ENCODE measurements at regions not wholly inside any gene's neighbourhood (a gene's known extent, or its start where the extent isn't known, plus 50 kb on each side); places are given as distances from the start of the nearest gene placed in this dataset.

GRCh38 chr14:38838049-38838978 is 264.7 kb downstream of the SEC23A start:
- no peak for TF ChIP-seq CTCF (IDR thresholded peaks at IDR 0.05)
- ATAC-seq (ENCODE audit: poor library complexity): no peak
- ChIA-PET CTCF (interaction anchor here (0.9 kb wide), 1 partner anchor 10 kb away, joined by 4 read pairs; no protein-coding TSS in a partner anchor), POLR2A (no interaction called here)
- H3K36me3 Mint-ChIP-seq (ENCODE audit: low read depth): no peaks in the 10 kb centered on the region
- no peaks in the 10 kb centered on the region for H3K4me1 ChIP-seq (ENCODE audit: insufficient read depth, low read length)
- intact Hi-C loops (cut with DNase I, micrococcal nuclease): no loop called here
- no peaks in the 10 kb centered on the region for H3K27me3 Mint-ChIP-seq
- H3K4me3 ChIP-seq (ENCODE audit: low read length): no peak overlapping the region
- no peak overlapping the region for H3K27ac Mint-ChIP-seq
- no peak overlapping the region for H3K4me3 Mint-ChIP-seq
- H3K4me1 Mint-ChIP-seq (ENCODE audit: low read depth): no peaks in the 10 kb centered on the region
- H3K36me3 ChIP-seq (ENCODE audit: insufficient read depth, low read length): no peaks in the 10 kb centered on the region
- peaks cover 0 to 3% of the 10 kb centered on the region in 2 experiments for H3K9me3 ChIP-seq (ENCODE audit: control insufficient read depth in 1 of 2, insufficient read depth in 1 of 2, low read length in 2 of 2)
- H3K27ac ChIP-seq (ENCODE audit: low read depth in 1 of 2, low read length in 2 of 2): no peak overlapping the region
- H3K27me3 ChIP-seq (ENCODE audit: control insufficient read depth in 1 of 2, insufficient read depth in 2 of 2, low read length in 2 of 2): no peaks in the 10 kb centered on the region
- no peak for DNase-seq
- no peaks in the 10 kb centered on the region for H3K9me3 Mint-ChIP-seq

- intact Hi-C loops (cut with DNase I, micrococcal nuclease): no loop called here
- CTCF ChIA-PET: no interaction called here
- no peaks in the 10 kb centered on the region for H3K4me1 ChIP-seq (ENCODE audit: insufficient read depth, low read length)
- POLR2A ChIA-PET: no interaction called here
- Mint-ChIP-seq H3K36me3 (ENCODE audit: low read depth) (no peaks in the 10 kb centered on the region), H3K4me3 (no peak overlapping the region), H3K9me3 (no peaks in the 10 kb centered on the region), H3K27ac (no peak overlapping the region), H3K4me1 (ENCODE audit: low read depth) (no peaks in the 10 kb centered on the region), H3K27me3 (no peaks in the 10 kb centered on the region)
- H3K27me3 ChIP-seq (ENCODE audit: control insufficient read depth in 1 of 2, insufficient read depth in 2 of 2, low read length in 2 of 2): no peaks in the 10 kb centered on the region
- no peak overlapping the region for H3K27ac ChIP-seq (ENCODE audit: low read depth in 1 of 2, low read length in 2 of 2)
- peaks cover 0 to 3% of the 10 kb centered on the region in 2 experiments for H3K9me3 ChIP-seq (ENCODE audit: control insufficient read depth in 1 of 2, insufficient read depth in 1 of 2, low read length in 2 of 2)
- TF ChIP-seq CTCF (IDR thresholded peaks at IDR 0.05): no peak
- no peak for DNase-seq
- H3K4me3 ChIP-seq (ENCODE audit: low read length): no peak overlapping the region
- ATAC-seq (ENCODE audit: poor library complexity): no peak
- H3K36me3 ChIP-seq (ENCODE audit: insufficient read depth, low read length): no peaks in the 10 kb centered on the region
These were observed 265.5 kb downstream of the SEC23A start for GRCh38 chr14:38837343-38838048.

DNA sequence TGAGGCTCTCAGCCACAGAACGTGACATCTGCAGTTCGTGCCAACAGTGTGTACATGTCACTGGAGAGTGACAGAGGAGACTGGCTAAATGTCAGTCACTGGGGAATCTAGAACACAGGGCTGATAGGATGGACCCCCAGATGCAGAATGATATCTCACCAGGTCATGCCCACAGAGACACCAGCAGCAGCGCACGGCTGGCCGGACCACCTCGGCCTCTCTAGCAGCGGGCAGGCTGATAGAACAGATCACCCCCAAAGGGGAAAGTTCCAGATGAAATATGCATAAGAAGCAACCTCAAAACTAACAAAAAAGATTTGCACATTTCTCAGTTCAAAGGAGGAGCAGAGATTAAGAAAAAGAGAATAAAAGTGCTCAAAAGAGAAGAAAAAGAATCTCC is 266.5 kb downstream of the SEC23A start:
- intact Hi-C loops (cut with DNase I, micrococcal nuclease): no loop called here
- Histone ChIP-seq H3K9me3 (ENCODE audit: control insufficient read depth in 1 of 2, insufficient read depth in 1 of 2, low read length in 2 of 2) (peaks cover 0 to 3% of the 10 kb centered on the region in 2 experiments), H3K4me3 (ENCODE audit: low read length) (no peak overlapping the region), H3K27ac (ENCODE audit: low read depth in 1 of 2, low read length in 2 of 2) (no peak overlapping the region), H3K27me3 (ENCODE audit: control insufficient read depth in 1 of 2, insufficient read depth in 2 of 2, low read length in 2 of 2) (no peaks in the 10 kb centered on the region), H3K4me1 (ENCODE audit: insufficient read depth, low read length) (no peaks in the 10 kb centered on the region), H3K36me3 (ENCODE audit: insufficient read depth, low read length) (no peaks in the 10 kb centered on the region)
- DNase-seq: no peak
- no peaks in the 10 kb centered on the region for H3K36me3 Mint-ChIP-seq (ENCODE audit: low read depth)
- H3K4me1 Mint-ChIP-seq (ENCODE audit: low read depth): no peaks in the 10 kb centered on the region
- ChIA-PET POLR2A (no interaction called here), CTCF (no interaction called here)
- TF ChIP-seq CTCF (IDR thresholded peaks at IDR 0.05): no peak
- H3K9me3 Mint-ChIP-seq: no peaks in the 10 kb centered on the region
- H3K27ac Mint-ChIP-seq: no peak overlapping the region
- no peak for ATAC-seq (ENCODE audit: poor library complexity)
- no peaks in the 10 kb centered on the region for H3K27me3 Mint-ChIP-seq
- no peak overlapping the region for H3K4me3 Mint-ChIP-seq
